Endothelial cell of umbilical vein (primary cell): ENCODE measurements at regions not wholly inside any gene's neighbourhood (a gene's known extent, or its start where the extent isn't known, plus 50 kb on each side); places are given as distances from the start of the nearest gene placed in this dataset.

ENCODE experiments used
- BruUV-seq: library from RNA; stranded (reverse); fragments of 400-500 nt; replicated peaks from 2 replicates; lab custom pipeline; 2021; lab: Mats Ljungman, UMichigan
- CTCF ChIA-PET: fragments of 300-600, 350-600 bp; sonication (Branson Sonifier 250); formaldehyde crosslinking; loops from one replicate; lab custom pipeline; 2021; ENCODE audit warnings: antibody characterized with exemption, inconsistent platforms; lab: Charles Lee
- POLR2A ChIA-PET: fragments of 300-600, 350-600 bp; sonication (Branson Sonifier 250); formaldehyde crosslinking; loops from one replicate; lab custom pipeline; 2021; ENCODE audit warnings: antibody characterized with exemption, inconsistent platforms; lab: Charles Lee
- DNase-seq: peaks from one replicate; pipeline ENCODE4 v3.0.0-alpha.2; 2011; ENCODE audit warnings: low read depth, low spot score
- FAIRE-seq: peaks from 2 replicates; lab custom pipeline; 2011; peaks lifted over from hg19 to GRCh38; lab: Jason Lieb, UNC
- H2AFZ ChIP-seq: 2 replicates; pipeline ENCODE4 v1.6.0; 2012; ENCODE audit warnings: low read depth, low read length, control low read depth, inconsistent platforms
- H3K27ac ChIP-seq: 2 replicates; pipeline ENCODE4 v1.5.1; 2011; ENCODE audit warnings: low read depth, mild to moderate bottlenecking, control low read depth, low read length, moderate library complexity; ENCODE audit not compliant: insufficient read depth
- H3K27me3 ChIP-seq, 2 experiments: 2 replicates each; pipeline versions ENCODE4 v1.6.0 to v1.6.1; 2011; ENCODE audit warnings: low read length in 2 of 2, mixed read lengths in 1 of 2; ENCODE audit not compliant: control insufficient read depth in 2 of 2, insufficient read depth in 2 of 2
- H3K36me3 ChIP-seq, 2 experiments: 2 replicates in 1 of 2; 3 replicates in 1 of 2; pipeline ENCODE4 v1.5.1; 2011; ENCODE audit warnings: low read length in 2 of 2, mild to moderate bottlenecking in 1 of 2, moderate library complexity in 1 of 2; ENCODE audit not compliant: control insufficient read depth in 2 of 2, insufficient read depth in 2 of 2; ENCODE audit errors: extremely low read depth in 1 of 2
- H3K4me1 ChIP-seq: 3 replicates; pipeline ENCODE4 v1.5.1; 2011; ENCODE audit warnings: mild to moderate bottlenecking, low read length; ENCODE audit not compliant: control insufficient read depth, insufficient read depth; ENCODE audit errors: extremely low read depth
- H3K4me2 ChIP-seq: 2 replicates; pipeline ENCODE4 v1.6.1; 2011; ENCODE audit warnings: low read length, control low read depth, mixed read lengths; ENCODE audit not compliant: insufficient read depth
- H3K4me3 ChIP-seq, 3 experiments: fragments of 200-600 bp in 1 of 3; sonication (generic), shearing (Covaris generic) in 1 of 3; replicated peaks in 1 of 3; 2 replicates each; pipeline ENCODE4 v1.5.1; 2011 to 2016; ENCODE audit warnings: control low read depth in 3 of 3, low read length in 3 of 3, mild to moderate bottlenecking in 2 of 3, inconsistent platforms in 1 of 3, low read depth in 1 of 3, moderate library complexity in 1 of 3; ENCODE audit not compliant: insufficient read depth in 1 of 3
- H3K79me2 ChIP-seq: 2 replicates; pipeline ENCODE4 v1.6.0; 2012; ENCODE audit warnings: low read length, inconsistent platforms; ENCODE audit not compliant: control insufficient read depth, insufficient read depth
- H3K9ac ChIP-seq: replicated peaks from 2 replicates; pipeline ENCODE3; 2011; ENCODE audit warnings: low read length, control low read depth; ENCODE audit not compliant: insufficient read depth; ENCODE audit errors: extremely low read depth
- H3K9me1 ChIP-seq: replicated peaks from 3 replicates; pipeline ENCODE4 v1.6.0; 2011; ENCODE audit warnings: mild to moderate bottlenecking, low read length; ENCODE audit not compliant: control insufficient read depth, insufficient read depth; ENCODE audit errors: extremely low read depth
- H3K9me3 ChIP-seq: replicated peaks from 2 replicates; pipeline ENCODE4 v1.5.1; 2012; ENCODE audit warnings: low read length, inconsistent platforms; ENCODE audit not compliant: control insufficient read depth, insufficient read depth
- H4K20me1 ChIP-seq: replicated peaks from 2 replicates; pipeline ENCODE3; 2011; ENCODE audit warnings: mild to moderate bottlenecking, low read length; ENCODE audit not compliant: control insufficient read depth, insufficient read depth; ENCODE audit errors: extremely low read depth
- EZH2 ChIP-seq: IDR thresholded peaks from 2 replicates; pipeline ENCODE4 v1.6.1; 2012; ENCODE audit warnings: borderline replicate concordance, low read depth, mild to moderate bottlenecking, moderate library complexity, low read length, inconsistent platforms; ENCODE audit not compliant: severe bottlenecking
- FOS ChIP-seq: IDR thresholded peaks from 2 replicates; pipeline ENCODE4 v1.6.1; 2011; ENCODE audit warnings: mild to moderate bottlenecking, low read length, moderate library complexity, borderline replicate concordance; ENCODE audit not compliant: insufficient read depth
- GATA2 ChIP-seq: IDR thresholded peaks from 2 replicates; pipeline ENCODE4 v1.7.0; 2011; ENCODE audit warnings: low read depth, mild to moderate bottlenecking, moderate library complexity, mixed read lengths, low read length; ENCODE audit not compliant: insufficient read length, insufficient read depth
- JUN ChIP-seq: IDR thresholded peaks from 2 replicates; pipeline ENCODE4 v1.6.1; 2011; ENCODE audit warnings: borderline replicate concordance, low read depth; ENCODE audit not compliant: insufficient read length, insufficient read depth
- MAX ChIP-seq: IDR thresholded peaks from 2 replicates; pipeline ENCODE4 v1.6.1; 2011; ENCODE audit not compliant: insufficient read depth, insufficient read length
- MYC ChIP-seq: IDR thresholded peaks from one replicate; pipeline ENCODE4 v1.6.1; 2011; ENCODE audit warnings: mild to moderate bottlenecking, low read depth, low read length
- POLR2A ChIP-seq: IDR thresholded peaks from 2 replicates; pipeline ENCODE4 v1.6.1; 2012; ENCODE audit warnings: low read depth, mild to moderate bottlenecking, control low read depth, low read length
- POLR2AphosphoS5 ChIP-seq: IDR thresholded peaks from 2 replicates; pipeline ENCODE4 v1.6.1; 2012; ENCODE audit warnings: low read depth, mild to moderate bottlenecking, control low read depth, low read length, moderate library complexity; ENCODE audit not compliant: insufficient read depth
- dilution Hi-C: fragments of 300-500 bp; cut with MboI; formaldehyde crosslinking; loops from one replicate; pipeline ENCODE4 v1.15.0; 2019; ENCODE audit warnings: low sequenced_read_pairs; ENCODE audit not compliant: extremely low pct_ligation_motif_present
- intact Hi-C: fragments of 100-400 bp; cut with micrococcal nuclease; formaldehyde crosslinking; loops from one replicate; pipeline ENCODE4 v1.10.0; 2022
- TF ChIP-seq, protein P1 (sequence below), 2 donors: IDR thresholded peaks; 1 replicate in 1 of 2; 2 replicates in 1 of 2; pipeline ENCODE4 v1.5.1; 2011; ENCODE audit warnings: low read length in 2 of 2, mild to moderate bottlenecking in 2 of 2, moderate library complexity in 2 of 2, control low read depth in 1 of 2, inconsistent platforms in 1 of 2, low read depth in 1 of 2; ENCODE audit not compliant: insufficient read depth in 1 of 2; ENCODE audit errors: extremely low read depth in 1 of 2

DNA sequence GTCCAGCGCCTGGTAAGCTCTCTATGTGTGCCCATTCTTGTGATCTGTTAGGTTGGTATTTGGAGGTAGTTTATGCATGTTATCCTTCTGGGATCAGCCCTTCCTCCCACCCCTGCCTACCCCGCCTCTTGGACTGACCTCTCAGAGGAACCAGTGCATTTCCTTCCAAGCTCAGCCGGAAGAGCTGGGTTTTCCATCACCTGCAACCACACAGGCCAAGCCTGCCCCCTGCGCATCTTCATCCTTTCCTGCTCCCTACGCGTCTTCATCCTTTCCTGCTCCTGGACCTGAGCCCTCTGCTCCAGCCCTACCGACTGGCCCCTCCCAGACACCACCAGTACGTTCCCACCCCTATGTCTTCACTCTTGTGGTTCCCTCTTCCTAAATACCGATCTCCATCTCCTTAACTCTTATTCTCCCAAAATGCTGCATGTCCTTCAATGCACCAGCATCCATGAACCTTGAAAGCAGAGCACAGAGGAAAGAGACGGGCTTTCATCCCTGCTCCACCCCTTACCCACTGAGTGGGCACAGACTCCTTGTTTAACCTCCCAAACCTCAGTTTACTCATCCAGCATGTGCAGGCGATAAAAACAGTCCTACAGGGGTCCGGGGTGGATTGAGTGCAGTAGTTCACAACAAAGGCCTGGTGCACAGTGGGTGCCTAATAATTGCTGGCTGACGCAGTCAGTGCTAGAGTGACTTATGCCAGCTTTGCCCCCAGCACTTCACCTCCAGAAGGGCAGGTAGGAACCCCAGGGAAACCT is 526.3 kb downstream of the MATN1 start:
- dilution Hi-C loops (no loop called here), intact Hi-C loops (no loop called here)
- no peaks in the 10 kb centered on the region for H3K27me3 ChIP-seq
- no peak for TF ChIP-seq FOS
- TF ChIP-seq POLR2AphosphoS5 = no peak
- no peak for TF ChIP-seq EZH2
- TF ChIP-seq GATA2 = no peak
- TF ChIP-seq POLR2A = no peak
- TF ChIP-seq MAX = no peak
- no peak for TF ChIP-seq MYC
- TF ChIP-seq JUN = no peak
- TF ChIP-seq, protein P1, sequence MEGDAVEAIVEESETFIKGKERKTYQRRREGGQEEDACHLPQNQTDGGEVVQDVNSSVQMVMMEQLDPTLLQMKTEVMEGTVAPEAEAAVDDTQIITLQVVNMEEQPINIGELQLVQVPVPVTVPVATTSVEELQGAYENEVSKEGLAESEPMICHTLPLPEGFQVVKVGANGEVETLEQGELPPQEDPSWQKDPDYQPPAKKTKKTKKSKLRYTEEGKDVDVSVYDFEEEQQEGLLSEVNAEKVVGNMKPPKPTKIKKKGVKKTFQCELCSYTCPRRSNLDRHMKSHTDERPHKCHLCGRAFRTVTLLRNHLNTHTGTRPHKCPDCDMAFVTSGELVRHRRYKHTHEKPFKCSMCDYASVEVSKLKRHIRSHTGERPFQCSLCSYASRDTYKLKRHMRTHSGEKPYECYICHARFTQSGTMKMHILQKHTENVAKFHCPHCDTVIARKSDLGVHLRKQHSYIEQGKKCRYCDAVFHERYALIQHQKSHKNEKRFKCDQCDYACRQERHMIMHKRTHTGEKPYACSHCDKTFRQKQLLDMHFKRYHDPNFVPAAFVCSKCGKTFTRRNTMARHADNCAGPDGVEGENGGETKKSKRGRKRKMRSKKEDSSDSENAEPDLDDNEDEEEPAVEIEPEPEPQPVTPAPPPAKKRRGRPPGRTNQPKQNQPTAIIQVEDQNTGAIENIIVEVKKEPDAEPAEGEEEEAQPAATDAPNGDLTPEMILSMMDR (IDR thresholded peaks at IDR 0.05; ENCODE audit: extremely low read depth in 1 of 2, insufficient read depth in 1 of 2, low read depth in 1 of 2, low read length in 2 of 2) = no peak
- no peak overlapping the region for H2AFZ ChIP-seq
- CTCF ChIA-PET = no interaction called here
- no peaks in the 10 kb centered on the region for H3K36me3 ChIP-seq
- H3K4me1 ChIP-seq = no peaks in the 10 kb centered on the region
- H3K9ac ChIP-seq = no peak overlapping the region
- H3K9me3 ChIP-seq = no peaks in the 10 kb centered on the region
- H3K9me1 ChIP-seq = no peaks in the 10 kb centered on the region
- POLR2A ChIA-PET = no interaction called here
- DNase-seq (no peak), FAIRE-seq (no peak)
- H3K79me2 ChIP-seq = no peaks in the 10 kb centered on the region
- BruUV-seq = no TSS peak
- no peak overlapping the region for H3K4me3 ChIP-seq
- H3K4me2 ChIP-seq = no peak overlapping the region
- no peak overlapping the region for H3K27ac ChIP-seq
- no peaks in the 10 kb centered on the region for H4K20me1 ChIP-seq
